Ovary (tissue), 3 donors: ENCODE measurements at regions not wholly inside any gene's neighbourhood (a gene's known extent, or its start where the extent isn't known, plus 50 kb on each side); places are given as distances from the start of the nearest gene placed in this dataset.

Source experiments
- CTCF ChIP-seq, 3 donors: fragments of 450-650 bp in 2 of 3; fragments of 200-600 bp in 1 of 3; IDR thresholded peaks; one replicate each; pipeline versions ENCODE4 v1.5.1 to v1.8.0; 2016 to 2022; ENCODE audit warnings: antibody characterized with exemption in 3 of 3, mild to moderate bottlenecking in 1 of 3
- EP300 ChIP-seq: sonication (generic); formaldehyde crosslinking; IDR thresholded peaks from one replicate; pipeline ENCODE4 v1.6.1; 2017; ENCODE audit warnings: antibody characterized with exemption
- POLR2A ChIP-seq: fragments of 450-650 bp; IDR thresholded peaks from one replicate; pipeline ENCODE4 v1.6.1; 2017; ENCODE audit warnings: antibody characterized with exemption, mild to moderate bottlenecking, moderate library complexity
- donor health status: DM: no; HTN: no; CAD: no.

DNA sequence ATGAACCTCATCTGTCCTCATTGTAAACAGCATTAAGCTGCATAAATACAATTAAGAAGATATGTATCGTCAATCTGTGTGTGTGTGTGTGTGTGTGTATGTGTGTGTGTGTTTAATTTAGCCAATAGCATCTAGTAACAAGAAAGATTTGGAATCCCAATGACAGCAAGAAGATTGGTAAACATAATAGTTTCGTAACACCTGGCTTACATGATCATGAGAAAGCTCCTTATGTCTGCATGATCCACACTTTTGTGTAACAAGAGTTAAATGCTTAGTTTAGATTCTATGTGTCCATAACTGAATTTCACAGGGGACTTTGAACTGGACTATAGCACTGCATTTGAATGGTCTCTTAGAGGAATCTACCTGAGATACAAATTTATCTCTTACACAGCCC, 191.0 kb upstream of the BET1 start:
- TF ChIP-seq CTCF (IDR thresholded peaks at IDR 0.05) (no peak), POLR2A (no peak), EP300 (no peak)
